ENCODE measurements at regions not wholly inside any gene's neighbourhood (a gene's known extent, or its start where the extent isn't known, plus 50 kb on each side); places are given as distances from the start of the nearest gene placed in this dataset.

GRCh38 chr22:44611880-44612496 is 90.0 kb upstream of the PRR5 start:
- no peaks in the 10 kb centered on the region for H3K36me3 ChIP-seq (ENCODE audit: control insufficient read depth in 1 of 2, insufficient read depth in 2 of 2, low read length in 2 of 2)
- no peaks in the 10 kb centered on the region for H4K20me1 ChIP-seq (ENCODE audit: insufficient read depth)
- BruUV-seq (replicated peaks), result no TSS peak
- no peak overlapping the region for H3K9ac ChIP-seq (ENCODE audit: low read length)
- H3K9me2 ChIP-seq (ENCODE audit: insufficient read depth), result no peaks in the 10 kb centered on the region
- RAD21 ChIA-PET (ENCODE audit: low non-redundant PET in 1 of 2, low total read pairs in 2 of 2, uncharacterized antibody in 2 of 2, unreplicated experiment in 2 of 2), result no interaction called here
- POLR2A ChIA-PET, result no interaction called here
- H3K4me1 ChIP-seq (ENCODE audit: control insufficient read depth in 1 of 2, insufficient read depth in 2 of 2, low read length in 2 of 2), result no peaks in the 10 kb centered on the region
- H2AFZ ChIP-seq (ENCODE audit: low read depth, low read length, poor library complexity, severe bottlenecking), result no peak overlapping the region
- H3K9me3 ChIP-seq (ENCODE audit: control insufficient read depth in 1 of 2, insufficient read depth in 1 of 2, low read depth in 1 of 2, low read length in 2 of 2), result peaks cover 4 to 8% of the 10 kb centered on the region in 2 experiments; a peak in 2 of 4 replicates
- no peak for TF ChIP-seq ZFX (IDR thresholded peaks at IDR 0.05)
- no peak for TF ChIP-seq CTCF (IDR thresholded peaks at IDR 0.05 in 2 of 3, conservative IDR thresholded peaks at IDR 0.05 in 1 of 3; ENCODE audit: borderline replicate concordance in 1 of 3, insufficient read depth in 1 of 3, low read depth in 2 of 3, low read length in 2 of 3)
- peak; percentile 73; the same call in 1 of the 2 replicates for TF ChIP-seq CBX3 (IDR thresholded peaks at IDR 0.05; ENCODE audit: low read depth)
- no peak for TF ChIP-seq CEBPB (IDR thresholded peaks at IDR 0.05; ENCODE audit: low read depth)
- TF ChIP-seq SIN3A (IDR thresholded peaks at IDR 0.05; ENCODE audit: low read depth), result no peak
- TF ChIP-seq YY1 (IDR thresholded peaks at IDR 0.05; ENCODE audit: extremely low read depth, insufficient replicate concordance, low read depth, low read length), result no peak
- TF ChIP-seq EZH2 (IDR thresholded peaks at IDR 0.05), result no peak
- TF ChIP-seq POLR2A (IDR thresholded peaks at IDR 0.05; ENCODE audit: borderline replicate concordance, extremely low read depth, insufficient read depth, insufficient read length), result no peak
- no peak for TF ChIP-seq ZBTB33 (IDR thresholded peaks at IDR 0.05; ENCODE audit: extremely low read depth, insufficient replicate concordance, low read length)
- H3K27me3 ChIP-seq (ENCODE audit: insufficient read depth, low read length), result no peaks in the 10 kb centered on the region
- ATAC-seq (no peak), DNase-seq (ENCODE audit: low read depth, low spot score) (no peak)
- no peak overlapping the region for H3K27ac ChIP-seq (ENCODE audit: low read depth, low read length)
- CTCF ChIA-PET, result no interaction called here
- intact Hi-C loops (cut with micrococcal nuclease), result no loop called here
- H3K4me3 ChIP-seq (replicated peaks in 1 of 2; ENCODE audit: low read depth in 1 of 2, low read length in 2 of 2), result no peak overlapping the region
- H3K4me2 ChIP-seq (ENCODE audit: low read length), result no peak overlapping the region
- H3K79me2 ChIP-seq (ENCODE audit: insufficient read depth, low read length), result no peaks in the 10 kb centered on the region
